Testis (tissue), 2 donors: ENCODE measurements at regions not wholly inside any gene's neighbourhood (a gene's known extent, or its start where the extent isn't known, plus 50 kb on each side); places are given as distances from the start of the nearest gene placed in this dataset.

ENCODE experiments used
- DNase-seq: peaks from one replicate; pipeline ENCODE4 v3.0.0-alpha.2; 2019
- H3K27ac ChIP-seq, 2 donors: fragments of 200-600 bp; sonication (generic); one replicate each; pipeline ENCODE4 v1.5.1; 2019
- H3K27me3 ChIP-seq: fragments of 200-600 bp; sonication (generic); one replicate; pipeline ENCODE4 v1.5.1; 2019
- H3K36me3 ChIP-seq: fragments of 200-600 bp; sonication (generic); one replicate; pipeline ENCODE4 v1.5.1; 2017; ENCODE audit warnings: low read depth; ENCODE audit errors: missing control alignments
- H3K4me1 ChIP-seq: fragments of 200-600 bp; sonication (generic); one replicate; pipeline ENCODE4 v1.5.1; 2019
- H3K4me3 ChIP-seq, 2 donors: fragments of 200-600 bp; sonication (generic); one replicate each; pipeline ENCODE4 v1.5.1; 2017 to 2019
- H3K9me3 ChIP-seq: fragments of 200-600 bp; sonication (generic); one replicate; pipeline ENCODE4 v1.5.1; 2017
- CTCF ChIP-seq, 3 experiments: fragments of 450-650 bp in 2 of 3; fragments of 200-600 bp in 1 of 3; sonication (generic) in 1 of 3; IDR thresholded peaks; one replicate each; pipeline ENCODE4 v1.5.1; 2016 to 2019; ENCODE audit warnings: antibody characterized with exemption in 3 of 3, mild to moderate bottlenecking in 2 of 3, moderate library complexity in 1 of 3
- POLR2A ChIP-seq: fragments of 450-650 bp; IDR thresholded peaks from one replicate; pipeline ENCODE4 v1.6.1; 2017; ENCODE audit warnings: antibody characterized with exemption, mild to moderate bottlenecking, moderate library complexity
- WGBS, 2 donors: methylation state at CpG; one replicate each; pipeline ENCODE4 v1.1.5; 2018; 5-methylcytosine and 5-hydroxymethylcytosine counted together
- intact Hi-C: fragments of 100-400 bp; cut with DNase I; formaldehyde crosslinking; loops from one replicate; pipeline ENCODE4 v1.15.1; 2023; ENCODE audit warnings: low total_unique reads

GRCh38 chr15:96232335-96232734, 98.2 kb upstream of the NR2F2 start:
- no peak for TF ChIP-seq POLR2A
- no peak for TF ChIP-seq CTCF (IDR thresholded peaks at IDR 0.05)
- no peaks in the 10 kb centered on the region for H3K9me3 ChIP-seq
- H3K27ac ChIP-seq, result no peak overlapping the region
- no peaks in the 10 kb centered on the region for H3K36me3 ChIP-seq
- WGBS, 2 donors, result 85 to 91% methylated on average over 3 of the region's 3 CpGs
- H3K4me3 ChIP-seq, result no peak overlapping the region
- H3K4me1 ChIP-seq, result no peaks in the 10 kb centered on the region
- no peak for DNase-seq
- H3K27me3 ChIP-seq, result no peaks in the 10 kb centered on the region
- intact Hi-C loops, result no loop called here

- Histone ChIP-seq H3K36me3 (no peaks in the 10 kb centered on the region), H3K4me1 (no peaks in the 10 kb centered on the region), H3K27me3 (no peaks in the 10 kb centered on the region), H3K9me3 (no peaks in the 10 kb centered on the region), H3K4me3 (no peak overlapping the region), H3K27ac (no peak overlapping the region)
- 62% methylated on average over 12 of the region's 12 CpGs for WGBS, 2 donors
- DNase-seq, result no peak
- intact Hi-C loops, result no loop called here
- no peak for TF ChIP-seq POLR2A
- TF ChIP-seq CTCF (IDR thresholded peaks at IDR 0.05), result no peak
These were observed 96.2 kb upstream of the NR2F2 start for GRCh38 chr15:96234109-96234892.

- intact Hi-C loops, result no loop called here
- no peak overlapping the region for H3K4me3 ChIP-seq
- no peaks in the 10 kb centered on the region for H3K9me3 ChIP-seq
- no peak overlapping the region for H3K27ac ChIP-seq
- H3K36me3 ChIP-seq, result no peaks in the 10 kb centered on the region
- no peaks in the 10 kb centered on the region for H3K4me1 ChIP-seq
- H3K27me3 ChIP-seq, result no peaks in the 10 kb centered on the region
- no peak for DNase-seq
- WGBS, 2 donors, result 92% methylated on average over 1 of the region's 1 CpG
- no peak for TF ChIP-seq POLR2A
- TF ChIP-seq CTCF (IDR thresholded peaks at IDR 0.05), result no peak
These were observed 93.5 kb upstream of the NR2F2 start for GRCh38 chr15:96237002-96237401.

- no peaks in the 10 kb centered on the region for H3K4me1 ChIP-seq
- DNase-seq, result no peak
- H3K4me3 ChIP-seq, result no peak overlapping the region
- H3K27me3 ChIP-seq, result no peaks in the 10 kb centered on the region
- no peak for TF ChIP-seq CTCF (IDR thresholded peaks at IDR 0.05)
- no peak for TF ChIP-seq POLR2A
- intact Hi-C loops, result no loop called here
- H3K36me3 ChIP-seq, result no peaks in the 10 kb centered on the region
- H3K27ac ChIP-seq, result no peak overlapping the region
- no peaks in the 10 kb centered on the region for H3K9me3 ChIP-seq
- WGBS, 2 donors, result 86 to 100% methylated on average over 1 of the region's 1 CpG
These were observed 87.7 kb upstream of the NR2F2 start for GRCh38 chr15:96242761-96243160.

- no peak for TF ChIP-seq CTCF (IDR thresholded peaks at IDR 0.05)
- TF ChIP-seq POLR2A, result no peak
- no peak for DNase-seq
- no peaks in the 10 kb centered on the region for H3K4me1 ChIP-seq
- H3K27me3 ChIP-seq, result no peaks in the 10 kb centered on the region
- no peak overlapping the region for H3K27ac ChIP-seq
- H3K9me3 ChIP-seq, result no peaks in the 10 kb centered on the region
- 74 to 82% methylated on average over 4 of the region's 4 CpGs for WGBS, 2 donors
- intact Hi-C loops, result no loop called here
- no peaks in the 10 kb centered on the region for H3K36me3 ChIP-seq
- H3K4me3 ChIP-seq, result no peak overlapping the region
These were observed 86.8 kb upstream of the NR2F2 start for GRCh38 chr15:96243701-96244100.
